Stimulated activated CD4-positive, alpha-beta T cell treated with anti-CD3 and anti-CD28 coated beads, Interleukin-1b, Interleukin-23, amount 100 ng/mL, for 4 hours (primary cell): ENCODE measurements at regions not wholly inside any gene's neighbourhood (a gene's known extent, or its start where the extent isn't known, plus 50 kb on each side); places are given as distances from the start of the nearest gene placed in this dataset.

Experiments
- DNase-seq, 2 donors: peaks; one replicate each; pipeline ENCODE4 v3.0.0-alpha.2; 2020; ENCODE audit warnings: low read depth in 2 of 2

GRCh38 chr6:165229216-165229615 lies 80.2 kb downstream of the C6orf118 start:
- DNase-seq: no peak

GRCh38 chr6:165227644-165228329 lies 81.6 kb downstream of the C6orf118 start:
- no peak for DNase-seq

- DNase-seq: no peak
These were observed 85.7 kb downstream of the C6orf118 start for GRCh38 chr6:165223736-165224135.

- DNase-seq: no peak
These were observed 86.3 kb downstream of the C6orf118 start for GRCh38 chr6:165223101-165223500.

- no peak for DNase-seq
These were observed 86.9 kb downstream of the C6orf118 start for GRCh38 chr6:165222315-165223025.

- DNase-seq: no peak
These were observed 89.4 kb downstream of the C6orf118 start for GRCh38 chr6:165220045-165220444.

GRCh38 chr6:165219629-165220028 lies 89.8 kb downstream of the C6orf118 start:
- DNase-seq: no peak

GRCh38 chr6:165218829-165219228 lies 90.6 kb downstream of the C6orf118 start:
- no peak for DNase-seq

GRCh38 chr6:165206798-165207197 lies 102.6 kb downstream of the C6orf118 start:
- no peak for DNase-seq

GRCh38 chr6:165205632-165206031 lies 103.8 kb downstream of the C6orf118 start:
- no peak for DNase-seq

GRCh38 chr6:165204807-165205545 lies 104.4 kb downstream of the C6orf118 start:
- no peak for DNase-seq

GRCh38 chr6:165200178-165200577 lies 109.2 kb downstream of the C6orf118 start:
- DNase-seq: no peak

- no peak for DNase-seq
These were observed 117.9 kb downstream of the C6orf118 start for GRCh38 chr6:165191461-165191860.

- no peak for DNase-seq
These were observed 122.8 kb downstream of the C6orf118 start for GRCh38 chr6:165186441-165187205.

- no peak for DNase-seq
These were observed 123.4 kb downstream of the C6orf118 start for GRCh38 chr6:165186041-165186440.

- no peak for DNase-seq
These were observed 125.0 kb downstream of the C6orf118 start for GRCh38 chr6:165184192-165184979.

GRCh38 chr6:165183496-165184140 lies 125.8 kb downstream of the C6orf118 start:
- DNase-seq: no peak

- DNase-seq: no peak
These were observed 126.3 kb downstream of the C6orf118 start for GRCh38 chr6:165183071-165183470.

GRCh38 chr6:165181951-165182414 lies 127.4 kb downstream of the C6orf118 start:
- DNase-seq: no peak

- DNase-seq: no peak
These were observed 131.3 kb downstream of the C6orf118 start for GRCh38 chr6:165178056-165178455.
